ENCODE measurements at regions not wholly inside any gene's neighbourhood (a gene's known extent, or its start where the extent isn't known, plus 50 kb on each side); places are given as distances from the start of the nearest gene placed in this dataset.
A peak's percentile ranks its signal among the peaks of the same experiment; 100 is the strongest.

- Histone ChIP-seq H2BK120ac (ENCODE audit: low read depth, low read length) (no peak overlapping the region), H2AK5ac (ENCODE audit: low read depth, low read length) (no peak overlapping the region)
Measured at GRCh38 chr3:10645800-10646199, 140.4 kb upstream of the ATP2B2 start.

GRCh38 chr3:10646531-10647335 lies 141.3 kb upstream of the ATP2B2 start:
- Histone ChIP-seq H4K8ac (ENCODE audit: low read depth, low read length) (no peak overlapping the region), H3K14ac (ENCODE audit: low read length) (no peak overlapping the region), H2BK12ac (ENCODE audit: low read length) (no peak overlapping the region), H2BK120ac (ENCODE audit: low read depth, low read length) (no peak overlapping the region), H2AK5ac (ENCODE audit: low read depth, low read length) (no peak overlapping the region), H3K9ac (ENCODE audit: low read depth, low read length, poor library complexity) (no peak overlapping the region), H3K18ac (ENCODE audit: low read length) (no peak overlapping the region), H3K9me3 (replicated peaks in 1 of 2; ENCODE audit: control insufficient read depth in 2 of 2, insufficient read depth in 1 of 2, low read depth in 1 of 2, low read length in 2 of 2) (no peaks in the 10 kb centered on the region), H3K79me1 (ENCODE audit: low read depth, low read length) (no peaks in the 10 kb centered on the region), H3K36me3 (replicated peaks in 1 of 2; ENCODE audit: control insufficient read depth in 2 of 2, insufficient read depth in 2 of 2, low read length in 2 of 2) (no peaks in the 10 kb centered on the region), H3K4me3 (ENCODE audit: low read length in 2 of 2) (no peak overlapping the region), H3K4ac (ENCODE audit: low read length) (no peak overlapping the region), H3K27ac (replicated peaks; ENCODE audit: low read length) (no peak overlapping the region), H2BK5ac (ENCODE audit: low read length) (no peak overlapping the region), H4K91ac (ENCODE audit: low read depth, low read length, poor library complexity) (no peak overlapping the region), H3K4me1 (ENCODE audit: control insufficient read depth in 2 of 2, insufficient read depth in 1 of 2, low read depth in 1 of 2, low read length in 2 of 2) (peaks cover 0 to 2% of the 10 kb centered on the region in 2 donors), H3K27me3 (ENCODE audit: control insufficient read depth in 3 of 3, insufficient read depth in 3 of 3, low read depth in 1 of 3, low read length in 3 of 3) (peaks cover 0 to 6% (median 0%) of the 10 kb centered on the region in 3 experiments), H3K23ac (ENCODE audit: low read depth, low read length, poor library complexity) (no peak overlapping the region), H2AFZ (ENCODE audit: low read length) (no peak overlapping the region), H2BK15ac (ENCODE audit: low read length) (no peak overlapping the region), H3K4me2 (ENCODE audit: insufficient read depth, low read length, poor library complexity, severe bottlenecking) (no peak overlapping the region)
- no CpG with 5 or more reads among the region's 9 CpGs for WGBS, 2 donors (ENCODE audit: extremely low coverage in 2 of 2, insufficient read length in 2 of 2, insufficient replicate concordance in 1 of 2)
- no peak for DNase-seq (ENCODE audit: low spot score)

More at GRCh38 chr3:10645800-10646199, 140.4 kb upstream of the ATP2B2 start:
- Histone ChIP-seq H3K4me3 (ENCODE audit: low read length in 2 of 2) (no peak overlapping the region), H3K4ac (ENCODE audit: low read length) (no peak overlapping the region), H2AFZ (ENCODE audit: low read length) (no peak overlapping the region), H3K36me3 (replicated peaks in 1 of 2; ENCODE audit: control insufficient read depth in 2 of 2, insufficient read depth in 2 of 2, low read length in 2 of 2) (no peaks in the 10 kb centered on the region), H2BK15ac (ENCODE audit: low read length) (no peak overlapping the region), H3K27ac (replicated peaks; ENCODE audit: low read length) (no peak overlapping the region), H3K4me2 (ENCODE audit: insufficient read depth, low read length, poor library complexity, severe bottlenecking) (no peak overlapping the region), H3K79me1 (ENCODE audit: low read depth, low read length) (no peaks in the 10 kb centered on the region), H2BK12ac (ENCODE audit: low read length) (no peak overlapping the region), H3K18ac (ENCODE audit: low read length) (no peak overlapping the region), H4K91ac (ENCODE audit: low read depth, low read length, poor library complexity) (no peak overlapping the region), H3K27me3 (ENCODE audit: control insufficient read depth in 3 of 3, insufficient read depth in 3 of 3, low read depth in 1 of 3, low read length in 3 of 3) (peaks cover 0 to 6% (median 0%) of the 10 kb centered on the region in 3 experiments), H2BK5ac (ENCODE audit: low read length) (no peak overlapping the region), H3K9me3 (replicated peaks in 1 of 2; ENCODE audit: control insufficient read depth in 2 of 2, insufficient read depth in 1 of 2, low read depth in 1 of 2, low read length in 2 of 2) (no peaks in the 10 kb centered on the region), H3K9ac (ENCODE audit: low read depth, low read length, poor library complexity) (no peak overlapping the region), H4K8ac (ENCODE audit: low read depth, low read length) (no peak overlapping the region), H3K14ac (ENCODE audit: low read length) (no peak overlapping the region), H3K4me1 (ENCODE audit: control insufficient read depth in 2 of 2, insufficient read depth in 1 of 2, low read depth in 1 of 2, low read length in 2 of 2) (peaks cover 0 to 2% of the 10 kb centered on the region in 2 donors), H3K23ac (ENCODE audit: low read depth, low read length, poor library complexity) (no peak overlapping the region)
- no CpG with 5 or more reads among the region's 7 CpGs for WGBS, 2 donors (ENCODE audit: extremely low coverage in 2 of 2, insufficient read length in 2 of 2, insufficient replicate concordance in 1 of 2)
- no peak for DNase-seq (ENCODE audit: low spot score)

GRCh38 chr3:10647376-10647775 lies 142.0 kb upstream of the ATP2B2 start:
- H3K9ac ChIP-seq (ENCODE audit: low read depth, low read length, poor library complexity): no peak overlapping the region
- no CpG with 5 or more reads among the region's 5 CpGs for WGBS, 2 donors (ENCODE audit: extremely low coverage in 2 of 2, insufficient read length in 2 of 2, insufficient replicate concordance in 1 of 2)
- no peaks in the 10 kb centered on the region for H3K79me1 ChIP-seq (ENCODE audit: low read depth, low read length)
- H4K8ac ChIP-seq (ENCODE audit: low read depth, low read length): no peak overlapping the region
- H2BK15ac ChIP-seq (ENCODE audit: low read length): no peak overlapping the region
- H3K4me1 ChIP-seq (ENCODE audit: control insufficient read depth in 2 of 2, insufficient read depth in 1 of 2, low read depth in 1 of 2, low read length in 2 of 2): peaks cover 0 to 2% of the 10 kb centered on the region in 2 donors
- no peak overlapping the region for H3K27ac ChIP-seq (replicated peaks; ENCODE audit: low read length)
- no peak overlapping the region for H2BK120ac ChIP-seq (ENCODE audit: low read depth, low read length)
- no peak overlapping the region for H2BK12ac ChIP-seq (ENCODE audit: low read length)
- H4K91ac ChIP-seq (ENCODE audit: low read depth, low read length, poor library complexity): no peak overlapping the region
- no peak overlapping the region for H3K23ac ChIP-seq (ENCODE audit: low read depth, low read length, poor library complexity)
- H3K27me3 ChIP-seq (ENCODE audit: control insufficient read depth in 3 of 3, insufficient read depth in 3 of 3, low read depth in 1 of 3, low read length in 3 of 3): peaks cover 0 to 6% (median 0%) of the 10 kb centered on the region in 3 experiments
- no peaks in the 10 kb centered on the region for H3K36me3 ChIP-seq (replicated peaks in 1 of 2; ENCODE audit: control insufficient read depth in 2 of 2, insufficient read depth in 2 of 2, low read length in 2 of 2)
- no peak for DNase-seq (ENCODE audit: low spot score)
- no peak overlapping the region for H2AK5ac ChIP-seq (ENCODE audit: low read depth, low read length)
- no peak overlapping the region for H2BK5ac ChIP-seq (ENCODE audit: low read length)
- H3K4ac ChIP-seq (ENCODE audit: low read length): no peak overlapping the region
- no peak overlapping the region for H3K4me3 ChIP-seq (ENCODE audit: low read length in 2 of 2)
- H2AFZ ChIP-seq (ENCODE audit: low read length): no peak overlapping the region
- H3K14ac ChIP-seq (ENCODE audit: low read length): no peak overlapping the region
- H3K4me2 ChIP-seq (ENCODE audit: insufficient read depth, low read length, poor library complexity, severe bottlenecking): no peak overlapping the region
- H3K18ac ChIP-seq (ENCODE audit: low read length): no peak overlapping the region
- H3K9me3 ChIP-seq (replicated peaks in 1 of 2; ENCODE audit: control insufficient read depth in 2 of 2, insufficient read depth in 1 of 2, low read depth in 1 of 2, low read length in 2 of 2): no peaks in the 10 kb centered on the region

- no peak overlapping the region for H4K8ac ChIP-seq (ENCODE audit: low read depth, low read length)
- peaks cover 0 to 6% (median 0%) of the 10 kb centered on the region in 3 experiments for H3K27me3 ChIP-seq (ENCODE audit: control insufficient read depth in 3 of 3, insufficient read depth in 3 of 3, low read depth in 1 of 3, low read length in 3 of 3)
- no peak overlapping the region for H3K27ac ChIP-seq (replicated peaks; ENCODE audit: low read length)
- H3K4me2 ChIP-seq (ENCODE audit: insufficient read depth, low read length, poor library complexity, severe bottlenecking): no peak overlapping the region
- H2BK15ac ChIP-seq (ENCODE audit: low read length): no peak overlapping the region
- no peak for DNase-seq (ENCODE audit: low spot score)
- H3K9ac ChIP-seq (ENCODE audit: low read depth, low read length, poor library complexity): no peak overlapping the region
- H3K4ac ChIP-seq (ENCODE audit: low read length): no peak overlapping the region
- no peak overlapping the region for H2AFZ ChIP-seq (ENCODE audit: low read length)
- H2AK5ac ChIP-seq (ENCODE audit: low read depth, low read length): peak overlapping the region; percentile 22
- no peak overlapping the region for H2BK5ac ChIP-seq (ENCODE audit: low read length)
- H4K91ac ChIP-seq (ENCODE audit: low read depth, low read length, poor library complexity): no peak overlapping the region
- no peak overlapping the region for H3K23ac ChIP-seq (ENCODE audit: low read depth, low read length, poor library complexity)
- WGBS, 2 donors (ENCODE audit: extremely low coverage in 2 of 2, insufficient read length in 2 of 2, insufficient replicate concordance in 1 of 2): no CpG with 5 or more reads among the region's 4 CpGs
- H3K4me1 ChIP-seq (ENCODE audit: control insufficient read depth in 2 of 2, insufficient read depth in 1 of 2, low read depth in 1 of 2, low read length in 2 of 2): peaks cover 0 to 2% of the 10 kb centered on the region in 2 donors
- H2BK120ac ChIP-seq (ENCODE audit: low read depth, low read length): no peak overlapping the region
- no peaks in the 10 kb centered on the region for H3K79me1 ChIP-seq (ENCODE audit: low read depth, low read length)
- H3K9me3 ChIP-seq (replicated peaks in 1 of 2; ENCODE audit: control insufficient read depth in 2 of 2, insufficient read depth in 1 of 2, low read depth in 1 of 2, low read length in 2 of 2): no peaks in the 10 kb centered on the region
- no peak overlapping the region for H3K4me3 ChIP-seq (ENCODE audit: low read length in 2 of 2)
- H3K36me3 ChIP-seq (replicated peaks in 1 of 2; ENCODE audit: control insufficient read depth in 2 of 2, insufficient read depth in 2 of 2, low read length in 2 of 2): no peaks in the 10 kb centered on the region
- no peak overlapping the region for H3K14ac ChIP-seq (ENCODE audit: low read length)
- no peak overlapping the region for H3K18ac ChIP-seq (ENCODE audit: low read length)
- H2BK12ac ChIP-seq (ENCODE audit: low read length): no peak overlapping the region
Measured at GRCh38 chr3:10648181-10648580, 142.8 kb upstream of the ATP2B2 start.
